ENCODE measurements at regions not wholly inside any gene's neighbourhood (a gene's known extent, or its start where the extent isn't known, plus 50 kb on each side); places are given as distances from the start of the nearest gene placed in this dataset.

DNA sequence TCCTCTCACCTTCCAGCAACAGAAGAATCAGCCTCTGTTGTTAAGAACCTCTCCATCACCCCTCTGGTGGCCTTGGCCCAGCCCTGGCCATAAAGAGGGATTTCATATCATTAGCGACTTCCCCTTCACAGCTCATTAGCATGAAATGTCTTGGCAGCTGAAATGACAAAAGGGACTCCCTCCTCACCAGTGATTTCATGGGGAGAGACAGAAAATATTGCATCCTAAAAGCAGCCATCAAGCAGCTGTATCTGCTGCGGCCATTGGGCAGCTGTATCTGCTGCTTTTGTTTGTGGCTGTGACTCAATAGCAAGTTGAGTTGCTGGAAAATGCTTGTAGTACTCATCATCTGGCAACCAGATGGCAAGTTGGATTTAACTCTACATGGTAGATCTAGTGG, 105.9 kb upstream of the RMDN2 start:
- Histone ChIP-seq H3K4me1 (ENCODE audit: control insufficient read depth in 4 of 4, insufficient read depth in 4 of 4, low read length in 3 of 4) (no peaks in the 10 kb centered on the region), H3K4me3 (ENCODE audit: low read depth in 1 of 3, low read length in 3 of 3) (no peak overlapping the region), H3K27me3 (ENCODE audit: control insufficient read depth in 4 of 4, insufficient read depth in 4 of 4, low read length in 3 of 4) (no peaks in the 10 kb centered on the region), H3K9me3 (ENCODE audit: control insufficient read depth in 4 of 4, low read length in 3 of 4) (peaks cover 0 to 3% (median 0%) of the 10 kb centered on the region in 4 donors), H3K9ac (ENCODE audit: low read depth in 1 of 2, low read length in 2 of 2) (no peak overlapping the region), H3K36me3 (ENCODE audit: control insufficient read depth in 4 of 4, insufficient read depth in 3 of 4, low read depth in 1 of 4, low read length in 3 of 4) (no peaks in the 10 kb centered on the region), H3K27ac (ENCODE audit: low read depth in 1 of 2, low read length in 2 of 2) (no peak overlapping the region)
- 88% methylated on average over 2 of the region's 2 CpGs for WGBS
- DNase-seq (ENCODE audit: low spot score): no peak
- TF ChIP-seq NR2F2 (IDR thresholded peaks at IDR 0.05) (no peak), EGR1 (IDR thresholded peaks at IDR 0.05; ENCODE audit: low read depth in 2 of 2) (no peak), TAF1 (conservative IDR thresholded peaks at IDR 0.05) (no peak), YY1 (IDR thresholded peaks at IDR 0.05) (no peak), HNF4A (conservative IDR thresholded peaks at IDR 0.05) (no peak), FOXA2 (IDR thresholded peaks at IDR 0.05) (no peak), RXRA (IDR thresholded peaks at IDR 0.05) (no peak), GABPA (IDR thresholded peaks at IDR 0.05 in 1 of 2, conservative IDR thresholded peaks at IDR 0.05 in 1 of 2) (no peak), FOXA1 (IDR thresholded peaks at IDR 0.05) (no peak), JUND (IDR thresholded peaks at IDR 0.05) (no peak), SP1 (IDR thresholded peaks at IDR 0.05) (no peak)
- TF ChIP-seq, protein P1, sequence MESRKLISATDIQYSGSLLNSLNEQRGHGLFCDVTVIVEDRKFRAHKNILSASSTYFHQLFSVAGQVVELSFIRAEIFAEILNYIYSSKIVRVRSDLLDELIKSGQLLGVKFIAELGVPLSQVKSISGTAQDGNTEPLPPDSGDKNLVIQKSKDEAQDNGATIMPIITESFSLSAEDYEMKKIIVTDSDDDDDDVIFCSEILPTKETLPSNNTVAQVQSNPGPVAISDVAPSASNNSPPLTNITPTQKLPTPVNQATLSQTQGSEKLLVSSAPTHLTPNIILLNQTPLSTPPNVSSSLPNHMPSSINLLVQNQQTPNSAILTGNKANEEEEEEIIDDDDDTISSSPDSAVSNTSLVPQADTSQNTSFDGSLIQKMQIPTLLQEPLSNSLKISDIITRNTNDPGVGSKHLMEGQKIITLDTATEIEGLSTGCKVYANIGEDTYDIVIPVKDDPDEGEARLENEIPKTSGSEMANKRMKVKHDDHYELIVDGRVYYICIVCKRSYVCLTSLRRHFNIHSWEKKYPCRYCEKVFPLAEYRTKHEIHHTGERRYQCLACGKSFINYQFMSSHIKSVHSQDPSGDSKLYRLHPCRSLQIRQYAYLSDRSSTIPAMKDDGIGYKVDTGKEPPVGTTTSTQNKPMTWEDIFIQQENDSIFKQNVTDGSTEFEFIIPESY (IDR thresholded peaks at IDR 0.05): no peak
- TF ChIP-seq, protein P2, sequence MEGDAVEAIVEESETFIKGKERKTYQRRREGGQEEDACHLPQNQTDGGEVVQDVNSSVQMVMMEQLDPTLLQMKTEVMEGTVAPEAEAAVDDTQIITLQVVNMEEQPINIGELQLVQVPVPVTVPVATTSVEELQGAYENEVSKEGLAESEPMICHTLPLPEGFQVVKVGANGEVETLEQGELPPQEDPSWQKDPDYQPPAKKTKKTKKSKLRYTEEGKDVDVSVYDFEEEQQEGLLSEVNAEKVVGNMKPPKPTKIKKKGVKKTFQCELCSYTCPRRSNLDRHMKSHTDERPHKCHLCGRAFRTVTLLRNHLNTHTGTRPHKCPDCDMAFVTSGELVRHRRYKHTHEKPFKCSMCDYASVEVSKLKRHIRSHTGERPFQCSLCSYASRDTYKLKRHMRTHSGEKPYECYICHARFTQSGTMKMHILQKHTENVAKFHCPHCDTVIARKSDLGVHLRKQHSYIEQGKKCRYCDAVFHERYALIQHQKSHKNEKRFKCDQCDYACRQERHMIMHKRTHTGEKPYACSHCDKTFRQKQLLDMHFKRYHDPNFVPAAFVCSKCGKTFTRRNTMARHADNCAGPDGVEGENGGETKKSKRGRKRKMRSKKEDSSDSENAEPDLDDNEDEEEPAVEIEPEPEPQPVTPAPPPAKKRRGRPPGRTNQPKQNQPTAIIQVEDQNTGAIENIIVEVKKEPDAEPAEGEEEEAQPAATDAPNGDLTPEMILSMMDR (IDR thresholded peaks at IDR 0.05; ENCODE audit: low read depth, low read length, missing input control): no peak
- TF ChIP-seq, protein P3, sequence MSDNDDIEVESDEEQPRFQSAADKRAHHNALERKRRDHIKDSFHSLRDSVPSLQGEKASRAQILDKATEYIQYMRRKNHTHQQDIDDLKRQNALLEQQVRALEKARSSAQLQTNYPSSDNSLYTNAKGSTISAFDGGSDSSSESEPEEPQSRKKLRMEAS (IDR thresholded peaks at IDR 0.05): no peak
- TF ChIP-seq, protein P4, sequence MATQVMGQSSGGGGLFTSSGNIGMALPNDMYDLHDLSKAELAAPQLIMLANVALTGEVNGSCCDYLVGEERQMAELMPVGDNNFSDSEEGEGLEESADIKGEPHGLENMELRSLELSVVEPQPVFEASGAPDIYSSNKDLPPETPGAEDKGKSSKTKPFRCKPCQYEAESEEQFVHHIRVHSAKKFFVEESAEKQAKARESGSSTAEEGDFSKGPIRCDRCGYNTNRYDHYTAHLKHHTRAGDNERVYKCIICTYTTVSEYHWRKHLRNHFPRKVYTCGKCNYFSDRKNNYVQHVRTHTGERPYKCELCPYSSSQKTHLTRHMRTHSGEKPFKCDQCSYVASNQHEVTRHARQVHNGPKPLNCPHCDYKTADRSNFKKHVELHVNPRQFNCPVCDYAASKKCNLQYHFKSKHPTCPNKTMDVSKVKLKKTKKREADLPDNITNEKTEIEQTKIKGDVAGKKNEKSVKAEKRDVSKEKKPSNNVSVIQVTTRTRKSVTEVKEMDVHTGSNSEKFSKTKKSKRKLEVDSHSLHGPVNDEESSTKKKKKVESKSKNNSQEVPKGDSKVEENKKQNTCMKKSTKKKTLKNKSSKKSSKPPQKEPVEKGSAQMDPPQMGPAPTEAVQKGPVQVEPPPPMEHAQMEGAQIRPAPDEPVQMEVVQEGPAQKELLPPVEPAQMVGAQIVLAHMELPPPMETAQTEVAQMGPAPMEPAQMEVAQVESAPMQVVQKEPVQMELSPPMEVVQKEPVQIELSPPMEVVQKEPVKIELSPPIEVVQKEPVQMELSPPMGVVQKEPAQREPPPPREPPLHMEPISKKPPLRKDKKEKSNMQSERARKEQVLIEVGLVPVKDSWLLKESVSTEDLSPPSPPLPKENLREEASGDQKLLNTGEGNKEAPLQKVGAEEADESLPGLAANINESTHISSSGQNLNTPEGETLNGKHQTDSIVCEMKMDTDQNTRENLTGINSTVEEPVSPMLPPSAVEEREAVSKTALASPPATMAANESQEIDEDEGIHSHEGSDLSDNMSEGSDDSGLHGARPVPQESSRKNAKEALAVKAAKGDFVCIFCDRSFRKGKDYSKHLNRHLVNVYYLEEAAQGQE (IDR thresholded peaks at IDR 0.05): no peak

DNA sequence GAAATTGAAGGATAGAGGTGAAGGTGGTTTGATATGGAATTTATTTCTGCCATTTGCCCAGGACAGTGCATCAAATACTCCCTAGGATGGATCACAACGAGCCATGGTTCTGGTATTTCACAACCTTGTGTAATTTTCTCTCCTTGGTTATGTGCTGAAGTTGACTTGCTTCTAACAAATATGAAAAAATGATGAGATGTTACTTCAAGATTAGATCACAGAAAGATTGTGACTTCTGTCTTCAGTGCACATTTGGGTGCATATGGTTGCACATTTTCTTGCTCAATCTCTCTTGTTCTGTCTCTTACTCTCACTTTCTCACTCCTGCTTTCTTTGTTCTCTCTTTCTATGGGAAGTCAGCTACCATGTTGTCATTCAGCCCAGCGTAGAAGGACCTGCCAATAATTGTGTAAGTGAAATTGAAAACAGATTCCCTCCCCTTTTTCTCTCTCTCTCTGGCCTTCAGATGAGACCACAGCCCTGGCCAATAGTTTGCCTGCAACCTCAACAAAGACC, 104.6 kb upstream of the RMDN2 start:
- H3K9me3 ChIP-seq (ENCODE audit: control insufficient read depth in 4 of 4, low read length in 3 of 4): peaks cover 0 to 3% (median 0%) of the 10 kb centered on the region in 4 donors

More for the DNA sequence above, 104.6 kb upstream of the RMDN2 start:
- H3K9ac ChIP-seq (ENCODE audit: low read depth in 1 of 2, low read length in 2 of 2): no peak overlapping the region
- H3K36me3 ChIP-seq (ENCODE audit: control insufficient read depth in 4 of 4, insufficient read depth in 3 of 4, low read depth in 1 of 4, low read length in 3 of 4): no peaks in the 10 kb centered on the region
- H3K4me1 ChIP-seq (ENCODE audit: control insufficient read depth in 4 of 4, insufficient read depth in 4 of 4, low read length in 3 of 4): no peaks in the 10 kb centered on the region
- 82% methylated on average over 2 of the region's 2 CpGs for WGBS
- no peak for DNase-seq (ENCODE audit: low spot score)
- H3K27me3 ChIP-seq (ENCODE audit: control insufficient read depth in 4 of 4, insufficient read depth in 4 of 4, low read length in 3 of 4): no peaks in the 10 kb centered on the region
- TF ChIP-seq YY1 (IDR thresholded peaks at IDR 0.05): no peak
- TF ChIP-seq FOXA1 (IDR thresholded peaks at IDR 0.05): no peak
- no peak for TF ChIP-seq JUND (IDR thresholded peaks at IDR 0.05)
- TF ChIP-seq GABPA (IDR thresholded peaks at IDR 0.05 in 1 of 2, conservative IDR thresholded peaks at IDR 0.05 in 1 of 2): no peak
- TF ChIP-seq RAD21 (IDR thresholded peaks at IDR 0.05): no peak
- TF ChIP-seq EGR1 (IDR thresholded peaks at IDR 0.05; ENCODE audit: low read depth in 2 of 2): no peak
- TF ChIP-seq, protein P1 (IDR thresholded peaks at IDR 0.05): no peak
- TF ChIP-seq SP1 (IDR thresholded peaks at IDR 0.05): no peak
- TF ChIP-seq, protein P3 (IDR thresholded peaks at IDR 0.05): no peak
- TF ChIP-seq NR2F2 (IDR thresholded peaks at IDR 0.05): no peak
- H3K27ac ChIP-seq (ENCODE audit: low read depth in 1 of 2, low read length in 2 of 2): no peak overlapping the region
- H3K4me3 ChIP-seq (ENCODE audit: low read depth in 1 of 3, low read length in 3 of 3): no peak overlapping the region
